H1 (cell line): ENCODE measurements at regions not wholly inside any gene's neighbourhood (a gene's known extent, or its start where the extent isn't known, plus 50 kb on each side); places are given as distances from the start of the nearest gene placed in this dataset.

Experiments used
- GABPA ChIP-seq: IDR thresholded peaks from 2 replicates; pipeline ENCODE4 v1.6.1; 2011; ENCODE audit warnings: mild to moderate bottlenecking, low read length, moderate library complexity, borderline replicate concordance; ENCODE audit not compliant: insufficient read depth
- TF ChIP-seq, protein P1 (sequence below): fragments of 300-600 bp; sonication (generic); IDR thresholded peaks from 2 replicates; pipeline ENCODE4 v1.7.1; 2012; ENCODE audit warnings: low read length, moderate library complexity, mild to moderate bottlenecking, inconsistent platforms; ENCODE audit not compliant: insufficient replicate concordance

DNA sequence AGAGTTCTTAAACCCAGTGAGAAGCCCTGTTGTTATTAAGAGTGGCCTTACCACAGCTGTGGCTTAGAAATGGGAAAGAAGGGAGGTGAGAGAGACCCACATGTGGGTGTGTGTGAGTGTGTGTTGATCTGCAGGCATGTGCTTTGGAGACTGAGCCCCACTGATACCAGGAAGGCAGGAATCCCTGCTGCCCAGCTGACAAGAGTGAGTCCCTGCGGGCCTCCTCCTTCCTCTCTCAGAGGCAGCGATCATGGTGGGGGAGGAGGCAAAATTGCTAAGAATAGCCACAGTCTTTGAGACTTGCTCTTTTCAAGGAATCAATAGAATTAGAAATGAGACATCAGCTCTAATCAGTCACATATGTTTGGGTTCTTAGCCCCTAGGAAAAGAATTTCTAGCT is 87.0 kb upstream of the WARS2 start (continued):
- TF ChIP-seq, protein P1, sequence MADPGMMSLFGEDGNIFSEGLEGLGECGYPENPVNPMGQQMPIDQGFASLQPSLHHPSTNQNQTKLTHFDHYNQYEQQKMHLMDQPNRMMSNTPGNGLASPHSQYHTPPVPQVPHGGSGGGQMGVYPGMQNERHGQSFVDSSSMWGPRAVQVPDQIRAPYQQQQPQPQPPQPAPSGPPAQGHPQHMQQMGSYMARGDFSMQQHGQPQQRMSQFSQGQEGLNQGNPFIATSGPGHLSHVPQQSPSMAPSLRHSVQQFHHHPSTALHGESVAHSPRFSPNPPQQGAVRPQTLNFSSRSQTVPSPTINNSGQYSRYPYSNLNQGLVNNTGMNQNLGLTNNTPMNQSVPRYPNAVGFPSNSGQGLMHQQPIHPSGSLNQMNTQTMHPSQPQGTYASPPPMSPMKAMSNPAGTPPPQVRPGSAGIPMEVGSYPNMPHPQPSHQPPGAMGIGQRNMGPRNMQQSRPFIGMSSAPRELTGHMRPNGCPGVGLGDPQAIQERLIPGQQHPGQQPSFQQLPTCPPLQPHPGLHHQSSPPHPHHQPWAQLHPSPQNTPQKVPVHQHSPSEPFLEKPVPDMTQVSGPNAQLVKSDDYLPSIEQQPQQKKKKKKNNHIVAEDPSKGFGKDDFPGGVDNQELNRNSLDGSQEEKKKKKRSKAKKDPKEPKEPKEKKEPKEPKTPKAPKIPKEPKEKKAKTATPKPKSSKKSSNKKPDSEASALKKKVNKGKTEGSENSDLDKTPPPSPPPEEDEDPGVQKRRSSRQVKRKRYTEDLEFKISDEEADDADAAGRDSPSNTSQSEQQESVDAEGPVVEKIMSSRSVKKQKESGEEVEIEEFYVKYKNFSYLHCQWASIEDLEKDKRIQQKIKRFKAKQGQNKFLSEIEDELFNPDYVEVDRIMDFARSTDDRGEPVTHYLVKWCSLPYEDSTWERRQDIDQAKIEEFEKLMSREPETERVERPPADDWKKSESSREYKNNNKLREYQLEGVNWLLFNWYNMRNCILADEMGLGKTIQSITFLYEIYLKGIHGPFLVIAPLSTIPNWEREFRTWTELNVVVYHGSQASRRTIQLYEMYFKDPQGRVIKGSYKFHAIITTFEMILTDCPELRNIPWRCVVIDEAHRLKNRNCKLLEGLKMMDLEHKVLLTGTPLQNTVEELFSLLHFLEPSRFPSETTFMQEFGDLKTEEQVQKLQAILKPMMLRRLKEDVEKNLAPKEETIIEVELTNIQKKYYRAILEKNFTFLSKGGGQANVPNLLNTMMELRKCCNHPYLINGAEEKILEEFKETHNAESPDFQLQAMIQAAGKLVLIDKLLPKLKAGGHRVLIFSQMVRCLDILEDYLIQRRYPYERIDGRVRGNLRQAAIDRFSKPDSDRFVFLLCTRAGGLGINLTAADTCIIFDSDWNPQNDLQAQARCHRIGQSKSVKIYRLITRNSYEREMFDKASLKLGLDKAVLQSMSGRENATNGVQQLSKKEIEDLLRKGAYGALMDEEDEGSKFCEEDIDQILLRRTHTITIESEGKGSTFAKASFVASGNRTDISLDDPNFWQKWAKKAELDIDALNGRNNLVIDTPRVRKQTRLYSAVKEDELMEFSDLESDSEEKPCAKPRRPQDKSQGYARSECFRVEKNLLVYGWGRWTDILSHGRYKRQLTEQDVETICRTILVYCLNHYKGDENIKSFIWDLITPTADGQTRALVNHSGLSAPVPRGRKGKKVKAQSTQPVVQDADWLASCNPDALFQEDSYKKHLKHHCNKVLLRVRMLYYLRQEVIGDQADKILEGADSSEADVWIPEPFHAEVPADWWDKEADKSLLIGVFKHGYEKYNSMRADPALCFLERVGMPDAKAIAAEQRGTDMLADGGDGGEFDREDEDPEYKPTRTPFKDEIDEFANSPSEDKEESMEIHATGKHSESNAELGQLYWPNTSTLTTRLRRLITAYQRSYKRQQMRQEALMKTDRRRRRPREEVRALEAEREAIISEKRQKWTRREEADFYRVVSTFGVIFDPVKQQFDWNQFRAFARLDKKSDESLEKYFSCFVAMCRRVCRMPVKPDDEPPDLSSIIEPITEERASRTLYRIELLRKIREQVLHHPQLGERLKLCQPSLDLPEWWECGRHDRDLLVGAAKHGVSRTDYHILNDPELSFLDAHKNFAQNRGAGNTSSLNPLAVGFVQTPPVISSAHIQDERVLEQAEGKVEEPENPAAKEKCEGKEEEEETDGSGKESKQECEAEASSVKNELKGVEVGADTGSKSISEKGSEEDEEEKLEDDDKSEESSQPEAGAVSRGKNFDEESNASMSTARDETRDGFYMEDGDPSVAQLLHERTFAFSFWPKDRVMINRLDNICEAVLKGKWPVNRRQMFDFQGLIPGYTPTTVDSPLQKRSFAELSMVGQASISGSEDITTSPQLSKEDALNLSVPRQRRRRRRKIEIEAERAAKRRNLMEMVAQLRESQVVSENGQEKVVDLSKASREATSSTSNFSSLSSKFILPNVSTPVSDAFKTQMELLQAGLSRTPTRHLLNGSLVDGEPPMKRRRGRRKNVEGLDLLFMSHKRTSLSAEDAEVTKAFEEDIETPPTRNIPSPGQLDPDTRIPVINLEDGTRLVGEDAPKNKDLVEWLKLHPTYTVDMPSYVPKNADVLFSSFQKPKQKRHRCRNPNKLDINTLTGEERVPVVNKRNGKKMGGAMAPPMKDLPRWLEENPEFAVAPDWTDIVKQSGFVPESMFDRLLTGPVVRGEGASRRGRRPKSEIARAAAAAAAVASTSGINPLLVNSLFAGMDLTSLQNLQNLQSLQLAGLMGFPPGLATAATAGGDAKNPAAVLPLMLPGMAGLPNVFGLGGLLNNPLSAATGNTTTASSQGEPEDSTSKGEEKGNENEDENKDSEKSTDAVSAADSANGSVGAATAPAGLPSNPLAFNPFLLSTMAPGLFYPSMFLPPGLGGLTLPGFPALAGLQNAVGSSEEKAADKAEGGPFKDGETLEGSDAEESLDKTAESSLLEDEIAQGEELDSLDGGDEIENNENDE, result no peak
- TF ChIP-seq GABPA, result no peak
- TF ChIP-seq, all 59 proteins: peak for 0
